GM06990 (cell line): ENCODE measurements at regions not wholly inside any gene's neighbourhood (a gene's known extent, or its start where the extent isn't known, plus 50 kb on each side); places are given as distances from the start of the nearest gene placed in this dataset.

Experiments
- DNase-seq: peaks from one replicate; pipeline ENCODE4 v3.0.0-alpha.2; 2011; ENCODE audit not compliant: insufficient read length; ENCODE audit errors: extremely low read depth
- H3K27me3 ChIP-seq: replicated peaks from 2 replicates; pipeline ENCODE4 v1.6.0; 2011; ENCODE audit warnings: low read length; ENCODE audit not compliant: control insufficient read depth, insufficient read depth
- H3K36me3 ChIP-seq: 2 replicates; pipeline ENCODE4 v1.5.1; 2011; ENCODE audit warnings: low read length; ENCODE audit not compliant: control insufficient read depth, insufficient read depth
- H3K4me3 ChIP-seq: replicated peaks from 2 replicates; pipeline ENCODE4 v1.5.1; 2011; ENCODE audit warnings: low read depth, mild to moderate bottlenecking, control low read depth, low read length
- TF ChIP-seq, protein P1 (sequence below): IDR thresholded peaks from 2 replicates; pipeline ENCODE4 v1.5.1; 2011; ENCODE audit warnings: low read length, control low read depth, mild to moderate bottlenecking, inconsistent platforms; ENCODE audit not compliant: insufficient read depth, poor library complexity, severe bottlenecking

DNA sequence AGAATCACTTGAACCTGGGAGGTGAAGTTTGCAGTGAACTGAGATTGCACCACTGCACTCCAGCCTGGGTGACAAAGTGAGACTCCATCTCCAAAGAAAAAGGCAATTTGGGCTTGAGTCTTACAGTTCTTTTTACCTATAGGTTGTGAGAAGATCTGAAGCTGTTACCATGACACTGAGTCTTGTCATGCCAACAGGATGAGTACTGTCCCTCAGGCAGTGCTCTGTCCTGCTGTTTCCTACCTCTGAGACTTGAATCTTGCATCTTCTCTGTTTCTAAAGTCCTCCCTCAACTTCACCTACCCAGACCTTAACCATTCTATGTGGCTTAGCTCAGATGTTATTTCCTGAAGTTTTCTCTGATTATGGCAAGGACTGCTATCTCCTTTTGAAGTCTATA lies 400.8 kb upstream of the PRICKLE1 start:
- no peak overlapping the region for H3K4me3 ChIP-seq
- H3K27me3 ChIP-seq, result no peaks in the 10 kb centered on the region
- H3K36me3 ChIP-seq, result no peaks in the 10 kb centered on the region
- TF ChIP-seq, protein P1, sequence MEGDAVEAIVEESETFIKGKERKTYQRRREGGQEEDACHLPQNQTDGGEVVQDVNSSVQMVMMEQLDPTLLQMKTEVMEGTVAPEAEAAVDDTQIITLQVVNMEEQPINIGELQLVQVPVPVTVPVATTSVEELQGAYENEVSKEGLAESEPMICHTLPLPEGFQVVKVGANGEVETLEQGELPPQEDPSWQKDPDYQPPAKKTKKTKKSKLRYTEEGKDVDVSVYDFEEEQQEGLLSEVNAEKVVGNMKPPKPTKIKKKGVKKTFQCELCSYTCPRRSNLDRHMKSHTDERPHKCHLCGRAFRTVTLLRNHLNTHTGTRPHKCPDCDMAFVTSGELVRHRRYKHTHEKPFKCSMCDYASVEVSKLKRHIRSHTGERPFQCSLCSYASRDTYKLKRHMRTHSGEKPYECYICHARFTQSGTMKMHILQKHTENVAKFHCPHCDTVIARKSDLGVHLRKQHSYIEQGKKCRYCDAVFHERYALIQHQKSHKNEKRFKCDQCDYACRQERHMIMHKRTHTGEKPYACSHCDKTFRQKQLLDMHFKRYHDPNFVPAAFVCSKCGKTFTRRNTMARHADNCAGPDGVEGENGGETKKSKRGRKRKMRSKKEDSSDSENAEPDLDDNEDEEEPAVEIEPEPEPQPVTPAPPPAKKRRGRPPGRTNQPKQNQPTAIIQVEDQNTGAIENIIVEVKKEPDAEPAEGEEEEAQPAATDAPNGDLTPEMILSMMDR, result no peak
- no peak for DNase-seq

DNA sequence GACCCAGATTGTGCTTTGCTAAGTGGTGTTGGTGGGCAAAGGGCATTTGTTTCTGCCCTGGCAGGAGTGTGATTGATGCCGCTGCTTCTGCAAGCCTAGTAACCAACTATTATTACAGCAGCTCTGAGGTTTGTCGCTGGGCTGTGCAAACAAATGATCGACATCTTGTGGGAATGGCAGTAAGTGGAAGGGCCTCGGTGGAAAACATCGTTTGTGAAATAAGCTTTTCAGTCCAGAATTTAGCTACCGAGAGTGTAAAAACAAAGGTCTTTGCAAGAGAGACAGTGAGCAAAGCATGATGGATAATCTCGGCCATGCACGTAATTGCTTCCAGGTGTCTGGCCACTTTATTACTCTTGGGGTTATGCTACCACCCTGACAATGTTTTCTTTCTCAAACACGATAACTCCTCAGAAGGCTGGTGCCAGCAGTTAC lies 397.7 kb upstream of the PRICKLE1 start:
- TF ChIP-seq, protein P1, result no peak
- Histone ChIP-seq H3K36me3 (no peaks in the 10 kb centered on the region), H3K4me3 (no peak overlapping the region), H3K27me3 (no peaks in the 10 kb centered on the region)
- DNase-seq, result no peak

DNA sequence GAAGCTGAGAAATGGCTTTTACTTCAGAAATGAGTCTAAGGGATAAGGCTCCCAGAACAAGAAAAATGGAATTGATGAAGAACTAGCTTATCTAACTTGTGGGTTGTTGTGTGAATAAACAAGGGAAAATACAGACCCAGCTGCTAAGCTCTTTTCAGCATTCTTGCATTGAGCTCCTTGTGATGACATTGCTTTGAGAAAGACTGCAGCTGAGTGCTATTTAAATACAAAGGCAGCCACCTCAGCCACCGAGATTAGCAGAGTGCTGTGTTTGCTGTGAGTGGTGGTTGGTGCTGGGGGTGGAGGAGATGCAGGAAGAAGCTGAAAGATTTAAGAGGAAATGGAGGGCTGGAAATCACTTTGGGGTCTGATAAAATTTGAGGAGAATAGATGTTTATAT lies 396.0 kb upstream of the PRICKLE1 start:
- Histone ChIP-seq H3K27me3 (no peaks in the 10 kb centered on the region), H3K4me3 (no peak overlapping the region), H3K36me3 (no peaks in the 10 kb centered on the region)
- no peak for DNase-seq
- TF ChIP-seq, protein P1, result no peak

DNA sequence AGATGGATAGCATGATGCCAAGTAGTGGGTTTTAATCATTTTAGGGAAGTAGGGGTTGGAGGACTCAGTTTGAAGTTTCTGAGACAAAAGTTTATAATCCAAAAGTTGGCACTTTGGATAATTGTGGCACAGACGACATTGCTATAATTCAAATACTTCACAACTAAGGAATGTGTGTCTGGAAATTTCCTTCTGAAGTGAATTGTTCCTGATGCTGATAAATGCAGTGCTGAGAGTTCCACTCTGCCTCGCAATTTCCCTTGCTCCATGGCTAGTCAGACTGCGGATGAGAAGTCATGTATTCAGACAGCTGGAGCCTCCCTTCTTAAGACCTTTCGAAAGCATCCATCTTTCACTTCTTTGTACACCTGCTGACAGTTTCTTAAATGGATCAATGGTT lies 393.3 kb upstream of the PRICKLE1 start:
- TF ChIP-seq, protein P1, result no peak
- Histone ChIP-seq H3K4me3 (no peak overlapping the region), H3K27me3 (no peaks in the 10 kb centered on the region), H3K36me3 (no peaks in the 10 kb centered on the region)
- DNase-seq, result no peak

DNA sequence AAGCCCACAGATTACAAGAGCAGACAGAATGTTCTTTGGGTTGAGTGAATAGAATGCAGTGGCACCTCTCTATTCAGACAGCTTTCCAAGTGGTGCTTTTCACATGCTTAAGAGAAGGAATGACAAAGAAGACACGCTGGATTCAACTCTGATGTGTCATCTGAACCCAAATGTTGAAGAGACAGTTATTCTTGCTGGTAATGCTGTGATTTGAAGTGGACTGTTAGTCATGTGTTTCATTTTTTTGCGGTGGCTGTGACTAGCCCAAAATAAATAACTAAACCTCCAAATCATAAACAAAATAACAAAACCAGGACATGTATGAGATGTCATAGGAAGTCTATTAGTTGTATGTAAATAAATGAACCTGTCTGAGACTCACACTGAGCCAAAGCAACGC lies 391.8 kb upstream of the PRICKLE1 start:
- Histone ChIP-seq H3K4me3 (no peak overlapping the region), H3K27me3 (no peaks in the 10 kb centered on the region), H3K36me3 (no peaks in the 10 kb centered on the region)
- TF ChIP-seq, protein P1, result no peak
- DNase-seq, result no peak

DNA sequence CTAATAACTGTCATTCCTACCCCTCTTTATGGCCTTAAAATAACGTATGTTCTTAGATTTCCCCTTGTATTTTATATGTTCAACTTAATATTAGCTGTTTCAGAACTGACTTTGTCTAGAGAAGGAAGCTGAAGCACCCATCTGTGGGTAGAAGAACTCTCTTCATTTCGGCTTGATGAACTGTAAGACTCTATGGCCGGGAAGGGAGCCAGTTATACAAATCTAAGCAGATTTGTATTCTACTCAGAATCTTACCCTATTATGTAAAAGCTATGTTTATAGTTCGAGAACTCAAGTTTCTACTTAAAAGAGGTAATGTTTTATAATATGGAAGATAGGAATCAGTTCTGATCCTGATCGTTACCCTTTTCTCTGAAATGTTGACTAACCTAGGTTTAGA lies 390.9 kb upstream of the PRICKLE1 start:
- no peak overlapping the region for H3K4me3 ChIP-seq
- no peaks in the 10 kb centered on the region for H3K27me3 ChIP-seq
- TF ChIP-seq, protein P1, result no peak
- DNase-seq, result no peak
- no peaks in the 10 kb centered on the region for H3K36me3 ChIP-seq
